ENCODE measurements at regions not wholly inside any gene's neighbourhood (a gene's known extent, or its start where the extent isn't known, plus 50 kb on each side); places are given as distances from the start of the nearest gene placed in this dataset.

DNA sequence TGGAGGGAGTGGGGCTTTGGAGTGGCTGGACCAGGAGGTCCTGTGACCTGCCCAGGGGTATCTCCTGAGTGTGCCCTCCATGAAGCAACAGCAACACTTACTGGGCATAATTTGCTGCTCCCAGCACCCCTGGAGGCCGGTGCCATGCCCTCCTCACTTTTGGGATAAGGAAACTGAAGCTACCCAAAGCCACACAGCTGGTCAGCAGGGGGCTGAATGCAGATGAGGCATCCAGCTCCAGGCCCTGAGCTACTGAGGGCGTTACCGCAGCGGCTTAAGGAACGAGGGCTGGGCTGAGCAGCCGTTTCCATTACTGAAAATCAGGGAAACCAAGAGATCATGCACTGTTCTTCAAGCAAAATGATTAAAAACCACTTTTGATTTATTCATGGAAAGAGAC, 408.9 kb downstream of the GLRX3 start:
- TF ChIP-seq BHLHE40 (IDR thresholded peaks at IDR 0.05; ENCODE audit: borderline replicate concordance) (no peak), HDGF (IDR thresholded peaks at IDR 0.05; ENCODE audit: borderline replicate concordance) (no peak), FOXM1 (IDR thresholded peaks at IDR 0.05; ENCODE audit: borderline replicate concordance) (no peak), ELF4 (IDR thresholded peaks at IDR 0.05) (no peak), FOXK2 (IDR thresholded peaks at IDR 0.05) (no peak), TARDBP (IDR thresholded peaks at IDR 0.05) (no peak), SUZ12 (IDR thresholded peaks at IDR 0.05) (no peak), FOXA1 (IDR thresholded peaks at IDR 0.05) (no peak), NFRKB (IDR thresholded peaks at IDR 0.05) (no peak), ZNF384 (IDR thresholded peaks at IDR 0.05) (no peak), SP1 (IDR thresholded peaks at IDR 0.05) (no peak), L3MBTL2 (conservative IDR thresholded peaks at IDR 0.05) (no peak), LEF1 (IDR thresholded peaks at IDR 0.05; ENCODE audit: borderline replicate concordance) (no peak)

Measured in HEK293T (cell line).